HG03135 (cell line): ENCODE measurements at regions not wholly inside any gene's neighbourhood (a gene's known extent, or its start where the extent isn't known, plus 50 kb on each side); places are given as distances from the start of the nearest gene placed in this dataset.
"Not testable (repeated sequence)": the region's sequence is repeated elsewhere in the genome, so short reads cannot be mapped to it uniquely, and the experiment has no call there.

ENCODE experiments used
- ATAC-seq: cut with Tn5 transposase; IDR thresholded peaks from one replicate; pipeline ENCODE4 v1.9.1; 2021; ENCODE audit warnings: mild to moderate bottlenecking, moderate library complexity; ENCODE audit not compliant: unreplicated experiment

DNA sequence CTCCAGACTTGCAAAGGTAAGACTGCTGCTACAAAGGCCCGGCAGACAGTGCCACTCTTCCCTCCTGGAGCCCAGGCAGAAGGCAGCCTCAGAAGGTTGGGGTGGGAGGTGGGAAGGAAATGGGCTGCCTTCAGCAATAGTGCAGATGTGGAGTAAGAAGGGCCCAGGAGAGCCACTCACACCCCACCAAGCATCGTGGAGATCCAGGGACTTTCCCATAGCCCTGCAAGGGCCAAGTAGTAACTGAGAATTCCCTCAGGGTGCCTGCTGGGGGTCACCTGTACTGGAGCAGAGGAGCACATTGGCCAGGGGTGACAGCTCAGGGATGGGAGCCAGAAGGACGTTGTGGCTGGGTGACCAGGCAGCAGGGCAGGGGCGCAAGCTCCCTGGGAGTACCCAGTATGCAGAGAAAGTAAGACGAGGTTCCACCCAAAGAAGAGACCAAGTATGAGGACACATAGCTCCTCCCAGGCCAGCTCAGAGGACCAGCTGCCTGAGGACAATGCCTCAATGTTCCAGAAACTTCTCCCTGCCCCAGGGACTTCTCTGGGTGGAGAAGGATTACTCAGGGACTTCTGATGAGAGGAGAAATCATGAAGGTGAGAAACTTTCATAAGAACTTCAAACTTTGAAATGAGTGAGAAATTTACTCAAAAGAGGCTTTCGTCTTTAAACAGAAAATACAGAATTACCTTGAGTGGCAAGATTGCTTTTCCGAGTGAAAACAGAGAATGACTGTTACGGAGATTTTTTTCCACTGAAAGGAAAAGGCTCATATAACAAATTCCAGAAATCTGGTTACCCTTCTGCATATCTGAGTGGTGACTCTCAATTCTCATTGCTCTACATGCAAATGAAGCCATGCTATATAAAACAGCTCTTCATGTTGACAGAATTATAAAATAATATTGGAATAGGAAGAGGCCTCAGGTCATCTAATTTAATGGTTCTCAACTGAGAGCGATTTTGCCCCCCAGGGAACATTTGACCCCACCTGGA lies 87.9 kb upstream of the TRIO start:
- no peak for ATAC-seq

DNA sequence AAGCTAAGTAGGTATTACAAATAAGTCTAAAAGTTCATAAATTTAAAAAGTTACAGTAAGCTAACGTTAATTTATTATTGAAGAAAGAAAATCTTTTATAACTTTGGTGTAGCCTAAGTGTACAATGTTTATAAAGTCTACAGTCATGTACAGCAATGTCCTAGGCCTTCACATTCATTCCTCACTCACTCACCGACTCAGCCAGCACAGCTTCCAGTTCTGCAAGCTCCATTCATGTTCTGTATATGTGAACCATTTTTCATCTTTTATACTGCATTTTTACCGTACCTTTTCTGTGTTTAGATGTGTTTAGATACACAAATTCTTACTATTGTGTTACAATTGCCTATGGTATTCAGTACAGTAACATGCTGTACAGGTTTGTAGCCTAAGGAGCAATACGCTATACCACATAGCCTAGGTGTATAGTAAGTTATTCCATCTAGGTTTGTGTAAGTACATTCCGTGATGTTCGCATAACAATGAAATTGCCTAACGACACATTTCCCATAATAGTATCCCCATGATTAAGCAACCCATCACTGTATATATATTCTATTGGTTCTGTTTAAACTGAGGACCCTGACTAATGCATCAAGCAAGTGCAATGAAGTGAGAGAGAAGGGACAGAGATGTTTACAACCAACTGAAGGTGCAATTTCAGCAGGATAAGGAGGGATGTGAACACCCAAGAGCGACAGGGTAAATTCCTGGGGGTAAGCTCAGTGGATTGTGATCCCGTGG lies 88.9 kb upstream of the TRIO start:
- no peak for ATAC-seq

DNA sequence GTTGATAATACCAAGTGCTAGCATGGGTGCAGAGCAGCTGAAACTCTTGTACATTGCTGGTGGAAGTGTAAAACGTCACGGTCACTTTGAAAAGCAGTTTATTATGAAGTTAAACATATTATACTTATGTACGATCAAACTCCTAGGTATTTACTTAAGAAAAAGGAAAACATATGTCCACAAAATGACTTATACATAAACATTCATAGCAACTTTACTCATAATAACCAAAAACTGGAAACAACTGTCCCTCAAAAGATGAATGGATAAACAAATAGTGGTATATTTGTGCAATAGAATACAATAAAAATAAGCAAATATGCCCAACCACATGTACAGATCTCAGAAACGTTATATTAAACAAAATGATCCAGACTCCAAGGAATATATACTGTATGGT lies 92.3 kb upstream of the TRIO start:
- ATAC-seq, result no peak

DNA sequence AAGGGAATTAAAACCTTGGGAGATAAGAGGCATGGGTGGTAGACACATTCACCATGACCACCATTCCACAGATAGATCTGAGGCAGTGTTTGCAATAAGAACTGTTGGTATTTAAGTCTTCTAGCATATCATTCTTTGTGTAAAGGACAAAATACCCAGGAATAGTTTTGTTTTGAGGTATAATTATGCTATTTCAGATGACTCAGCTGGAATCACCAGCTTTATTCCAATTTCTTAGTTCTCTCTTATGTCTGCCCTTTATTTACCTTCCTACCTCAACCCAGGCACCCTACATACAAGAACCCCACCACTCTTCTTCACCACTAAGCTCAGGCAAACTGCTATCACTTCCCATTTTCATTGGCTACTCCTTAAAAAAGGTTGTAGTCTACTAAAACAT lies 94.7 kb upstream of the TRIO start:
- ATAC-seq, result no peak

DNA sequence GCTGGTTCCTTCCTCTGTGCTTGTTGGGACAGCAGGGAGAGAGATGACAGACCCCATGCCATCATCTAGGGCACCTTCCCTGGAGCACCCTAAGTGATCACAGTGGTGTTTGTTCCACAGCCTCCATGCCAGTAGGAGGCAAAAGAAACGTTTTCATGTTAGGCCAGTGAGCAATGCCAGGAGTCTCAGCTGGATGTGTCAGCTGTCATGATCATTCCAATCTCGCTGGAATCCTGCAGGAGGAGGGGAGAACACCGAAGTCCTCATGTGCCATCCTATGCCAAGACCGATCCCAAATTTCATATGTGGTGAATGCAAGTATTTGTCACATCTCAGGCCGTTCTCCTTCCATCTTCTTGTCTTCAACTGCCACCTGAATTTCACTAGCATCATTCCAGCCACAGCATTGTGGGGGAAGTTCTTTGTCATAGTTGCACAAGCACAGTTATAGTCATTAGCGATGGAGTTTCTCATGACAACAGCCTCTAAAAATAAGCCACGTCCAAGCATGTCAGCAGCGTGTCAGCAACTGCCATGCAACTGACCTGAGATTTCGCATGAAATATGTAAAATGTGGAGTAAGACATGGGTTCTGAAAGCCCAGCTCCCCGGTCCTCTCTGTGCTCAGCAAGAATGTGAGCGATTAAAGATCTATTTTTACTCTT lies 97.2 kb upstream of the DNAH5 start:
- no peak for ATAC-seq

DNA sequence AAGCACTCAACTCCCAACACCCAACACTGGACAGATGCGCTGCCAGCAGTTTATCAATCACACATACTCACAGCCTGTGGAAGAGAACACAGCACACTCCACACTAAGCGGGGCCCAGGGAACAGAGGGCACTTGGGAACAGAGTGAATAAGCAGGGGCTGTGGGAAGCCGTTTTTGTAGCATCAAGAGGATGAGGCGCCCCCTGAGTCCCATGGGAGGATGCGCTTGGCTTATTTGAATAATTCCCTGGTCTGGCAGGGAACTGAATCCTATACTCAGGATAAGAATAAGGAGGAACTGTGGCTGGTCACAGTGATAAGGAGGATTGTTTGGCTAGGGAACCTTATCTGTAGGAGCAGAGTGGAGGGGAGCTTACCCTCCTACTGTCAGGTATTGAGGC lies 96.1 kb upstream of the DNAH5 start:
- ATAC-seq, result no peak

DNA sequence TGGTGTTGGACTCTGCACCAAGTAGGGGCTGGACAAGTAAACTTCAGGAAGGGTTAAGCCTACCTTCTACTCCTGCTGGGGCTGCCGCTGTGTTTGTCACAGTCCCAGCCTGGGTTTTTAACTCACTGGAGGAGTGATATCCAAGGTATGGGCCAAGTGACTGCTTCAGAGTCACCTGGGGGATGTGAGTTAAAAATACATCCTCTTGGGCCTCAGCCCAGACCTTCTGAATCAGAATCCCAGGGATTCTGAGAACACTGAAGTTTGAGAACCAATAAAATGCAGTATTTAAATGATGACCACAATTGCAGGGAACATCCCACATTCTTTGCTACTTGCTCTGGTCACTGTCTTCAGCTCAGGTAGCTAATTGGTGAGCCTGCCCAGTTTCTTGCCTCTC lies 95.1 kb upstream of the DNAH5 start:
- ATAC-seq, result no peak

DNA sequence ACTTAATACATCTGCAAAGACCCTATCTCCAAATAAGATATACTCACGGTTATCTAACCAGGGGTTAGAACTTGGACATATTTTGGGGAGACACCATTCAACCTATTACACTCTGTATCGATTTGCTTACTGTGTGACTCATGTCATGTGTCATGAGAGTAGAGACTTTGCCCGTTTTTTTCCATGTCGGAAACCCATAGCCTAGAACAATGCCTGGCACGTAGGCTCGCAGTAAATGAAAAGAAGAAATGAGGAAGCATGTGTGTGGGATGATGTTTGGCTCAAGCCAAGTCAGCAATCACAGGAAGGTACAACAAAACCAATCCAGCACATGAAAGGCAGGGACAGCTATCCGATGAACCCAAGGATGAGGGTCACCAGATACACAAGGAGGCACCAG lies 94.6 kb upstream of the DNAH5 start:
- ATAC-seq, result no peak

DNA sequence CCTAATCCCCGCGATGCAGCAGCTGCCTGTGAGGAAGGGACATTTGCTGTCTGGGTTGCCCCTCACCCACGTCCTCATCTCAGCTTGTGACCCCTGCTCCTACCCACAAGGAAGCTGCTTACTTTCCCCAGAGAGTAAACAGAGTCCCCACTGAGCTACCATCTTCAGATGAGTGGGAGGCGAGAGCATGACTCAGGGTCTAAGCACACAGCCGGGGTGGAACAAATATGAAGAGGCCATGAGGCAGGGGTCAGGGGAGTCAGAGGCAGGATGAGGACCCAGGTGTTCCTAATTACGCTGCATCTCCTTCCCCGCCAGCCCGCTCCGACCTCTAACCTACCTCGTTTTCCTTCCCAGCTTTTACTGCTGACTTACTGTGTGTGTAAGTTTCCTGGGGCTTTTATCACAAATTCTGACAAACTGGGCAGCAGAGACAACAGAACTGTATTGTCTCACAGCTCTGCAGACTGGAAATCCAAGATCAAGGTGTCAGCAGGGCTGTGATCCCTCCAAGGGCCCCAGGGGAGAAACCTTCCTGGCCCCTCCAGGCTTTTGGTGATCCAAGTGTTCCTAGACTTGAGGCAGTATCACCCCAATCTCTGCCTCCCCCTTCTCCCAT lies 94.0 kb upstream of the DNAH5 start:
- ATAC-seq, result no peak

DNA sequence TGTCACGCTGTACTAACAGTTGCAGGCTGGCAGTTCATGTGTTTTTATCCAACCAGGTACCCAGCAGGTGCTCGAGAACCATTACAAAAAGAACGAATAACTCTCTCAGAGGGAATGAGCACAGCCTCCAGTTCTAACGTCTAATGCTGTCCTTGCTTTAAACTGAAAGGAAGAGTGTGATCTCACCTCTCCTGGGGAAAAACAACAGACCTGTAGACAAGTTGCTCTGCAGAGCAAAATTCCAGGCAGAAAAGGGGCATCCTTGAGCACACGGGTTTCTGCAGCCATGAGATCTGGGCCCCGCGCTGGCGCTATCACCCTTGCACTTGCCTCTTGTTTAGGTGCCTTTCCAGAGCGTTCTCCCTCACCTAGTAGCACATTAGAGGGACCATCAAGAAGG lies 92.5 kb upstream of the DNAH5 start:
- ATAC-seq, result no peak

DNA sequence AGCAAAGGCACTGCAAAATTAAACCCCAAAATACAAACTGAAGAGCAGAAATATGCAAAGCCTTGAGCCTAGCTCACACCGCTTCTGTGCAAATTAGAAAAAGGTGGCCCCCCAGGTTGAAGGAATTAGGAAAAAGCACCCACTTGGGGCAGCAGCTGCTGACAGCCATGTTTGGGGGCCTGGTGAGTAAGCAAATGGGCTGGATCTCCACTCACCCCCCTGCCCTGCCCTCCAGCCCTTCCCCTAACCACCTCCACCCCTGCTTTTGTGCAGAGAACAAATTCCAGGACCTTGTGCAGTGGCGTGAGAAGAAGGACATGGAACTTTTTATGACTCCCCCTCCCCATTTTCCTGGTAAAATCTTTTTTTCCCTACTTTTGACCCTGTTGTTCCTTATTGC lies 92.0 kb upstream of the DNAH5 start:
- ATAC-seq, result no peak

DNA sequence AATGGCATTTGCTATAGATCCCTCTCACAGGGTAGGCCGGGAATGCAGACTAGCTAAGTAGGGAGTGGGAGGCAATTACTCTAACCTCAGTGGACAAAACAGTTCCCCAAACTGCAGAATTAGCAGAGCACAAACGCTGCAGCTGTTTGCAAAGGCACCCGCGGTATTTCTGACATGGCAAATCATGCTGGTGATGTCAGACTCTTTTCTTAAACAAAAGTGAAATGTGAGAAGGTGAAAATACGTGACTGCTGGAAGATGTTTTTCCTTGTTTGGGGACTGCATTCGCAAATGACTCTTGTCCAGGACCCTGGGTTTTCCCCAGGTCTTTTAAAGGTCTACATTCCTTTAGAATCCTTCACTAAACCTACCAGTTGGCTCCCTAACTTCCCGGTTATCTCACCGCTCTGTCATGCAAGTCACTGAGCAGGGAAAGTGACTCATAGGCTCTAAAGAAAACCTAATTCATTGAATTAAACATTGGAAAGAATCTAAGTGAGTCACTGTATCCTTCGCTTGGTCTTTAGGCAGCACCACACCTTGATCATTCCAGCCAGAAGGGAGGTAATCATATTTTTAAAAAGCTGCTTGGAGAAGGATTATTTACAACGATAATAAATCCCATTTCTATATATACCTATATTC lies 91.5 kb upstream of the DNAH5 start:
- ATAC-seq, result no peak

DNA sequence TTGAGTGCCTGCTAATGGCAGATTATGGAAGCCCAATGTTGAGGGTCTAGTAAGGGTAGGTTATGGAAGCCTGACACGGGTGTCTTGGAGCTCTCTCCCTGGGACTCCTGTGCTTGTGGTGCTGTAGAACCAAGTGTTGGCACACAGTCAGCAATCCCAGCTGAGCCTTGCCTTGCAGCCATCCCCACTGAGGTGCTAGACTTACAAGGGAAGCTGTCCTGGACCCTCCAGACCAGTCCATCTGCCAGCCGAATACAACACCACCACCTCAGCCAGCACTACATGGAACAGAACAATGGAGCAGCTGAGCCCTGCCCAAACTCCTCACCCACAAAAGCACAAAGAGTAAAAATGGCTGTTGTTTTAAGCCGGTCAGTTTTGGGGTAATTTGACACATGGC lies 90.5 kb upstream of the DNAH5 start:
- ATAC-seq, result no peak

DNA sequence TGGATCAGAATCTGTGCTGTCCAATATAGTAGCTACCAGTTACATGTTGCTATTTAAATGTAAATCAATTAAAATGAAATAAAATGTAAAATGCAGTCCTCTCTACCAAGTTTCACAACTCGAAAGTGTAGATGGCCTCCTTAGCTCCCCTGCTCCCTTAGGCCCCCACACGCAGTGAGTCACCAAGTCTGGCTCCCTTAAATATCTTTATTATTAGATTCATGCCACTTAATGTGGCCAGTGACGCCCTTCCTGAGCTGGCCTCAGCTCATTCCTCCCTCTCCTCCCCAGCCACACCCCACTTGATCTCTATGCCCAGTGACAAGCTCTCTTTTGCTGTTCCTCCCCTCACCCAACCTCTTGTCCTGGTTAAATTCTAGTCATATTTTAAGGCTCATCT lies 88.4 kb upstream of the DNAH5 start:
- no peak for ATAC-seq

DNA sequence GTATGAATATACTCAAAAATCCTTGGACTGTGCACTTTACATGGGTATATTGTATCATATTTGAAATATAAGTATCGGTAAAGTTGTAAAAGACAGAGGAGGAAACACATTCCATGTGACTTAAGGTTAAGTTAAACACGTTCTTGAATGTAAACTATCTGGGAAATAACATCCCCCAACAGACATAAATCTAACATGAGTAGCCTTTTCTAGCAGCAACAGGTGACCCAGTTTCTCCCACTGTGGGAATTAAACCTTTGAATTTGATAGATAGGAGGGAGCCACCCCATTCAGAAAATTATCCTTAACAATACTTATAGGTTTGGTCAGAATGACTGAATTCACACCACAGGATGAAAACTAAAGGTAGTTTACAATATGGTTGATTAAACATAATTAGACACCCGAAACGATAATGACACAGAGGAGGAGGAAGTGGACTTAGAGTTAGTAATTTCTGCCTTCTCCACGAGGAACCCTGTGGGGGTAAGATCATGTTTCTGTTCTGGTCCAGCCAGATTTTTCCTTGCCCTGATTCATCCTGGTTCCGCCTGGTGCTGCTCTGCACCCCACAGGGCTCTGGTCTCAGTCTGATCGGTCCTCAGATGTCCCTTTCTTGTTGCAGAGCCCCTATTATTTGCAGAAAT lies 84.6 kb upstream of the DNAH5 start:
- no peak for ATAC-seq

DNA sequence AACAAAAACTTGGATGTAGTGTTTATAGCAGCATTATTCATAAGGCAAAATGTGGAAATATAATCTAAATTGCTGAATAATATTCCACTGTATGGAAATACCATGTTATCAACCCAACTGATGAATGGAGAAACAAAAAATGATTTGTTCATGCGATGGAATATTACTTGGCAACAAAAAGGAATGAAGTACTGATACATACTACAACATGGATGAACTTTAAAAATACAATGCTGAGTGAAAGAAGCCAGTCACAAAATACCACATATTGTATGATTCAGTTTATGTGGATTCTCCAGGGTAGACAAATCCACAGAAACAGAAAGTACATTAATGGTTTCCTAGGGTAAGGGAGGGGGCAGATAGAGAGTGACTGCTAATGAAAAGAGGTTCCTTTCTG lies 83.7 kb upstream of the DNAH5 start:
- ATAC-seq, result no peak

DNA sequence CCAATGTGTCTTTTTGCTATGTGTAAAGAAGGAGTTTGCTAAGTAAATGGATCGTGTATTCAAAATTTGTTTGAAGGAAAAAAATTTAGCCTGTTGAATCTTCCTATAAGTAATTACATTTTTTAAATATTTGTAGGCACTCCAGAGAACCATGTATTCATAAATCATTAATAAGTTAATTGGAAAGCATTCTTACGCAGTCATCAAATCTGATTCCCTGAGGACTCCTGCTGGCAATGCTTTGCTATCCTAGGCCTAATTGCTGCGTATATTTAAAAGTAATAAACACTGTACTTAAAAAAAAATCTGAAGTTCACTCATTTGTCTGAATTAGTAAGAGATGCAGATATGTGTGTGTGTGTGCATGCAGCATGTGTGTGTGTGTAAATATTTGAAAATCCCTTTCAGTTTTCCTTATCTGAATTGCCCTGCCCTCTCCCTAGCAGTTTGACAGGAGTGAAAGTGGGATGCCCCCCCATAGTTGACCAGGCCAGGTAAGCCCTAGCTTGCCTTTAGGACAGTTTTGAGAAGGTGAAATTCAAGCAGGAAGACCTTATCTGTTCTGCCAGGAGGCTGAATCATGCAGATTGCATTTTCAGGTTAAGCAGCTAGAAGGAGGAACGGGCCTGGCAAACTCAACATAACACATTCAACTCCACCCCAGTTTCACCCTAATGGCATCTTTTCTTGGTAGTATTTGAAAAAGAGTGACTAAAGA lies 81.2 kb upstream of the DNAH5 start:
- no peak for ATAC-seq

DNA sequence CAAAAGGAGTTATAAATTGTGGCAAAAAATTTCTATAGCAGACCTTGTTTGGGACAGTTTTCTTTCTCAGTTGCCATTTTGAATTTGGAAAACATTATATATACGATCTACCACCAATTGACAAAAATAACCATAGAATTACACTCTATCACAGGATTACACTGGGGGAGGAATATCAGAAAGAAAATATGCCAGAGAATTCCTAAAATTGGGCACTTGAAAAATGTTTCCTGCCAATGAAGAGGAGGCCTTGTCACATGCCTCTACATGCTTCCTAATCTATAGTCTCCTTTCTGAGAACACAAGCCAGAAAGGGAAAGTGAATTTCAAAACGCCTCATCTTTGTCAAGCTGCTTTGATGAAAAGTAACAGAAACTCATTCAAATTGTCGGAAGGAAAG lies 78.5 kb upstream of the DNAH5 start:
- ATAC-seq, result no peak

DNA sequence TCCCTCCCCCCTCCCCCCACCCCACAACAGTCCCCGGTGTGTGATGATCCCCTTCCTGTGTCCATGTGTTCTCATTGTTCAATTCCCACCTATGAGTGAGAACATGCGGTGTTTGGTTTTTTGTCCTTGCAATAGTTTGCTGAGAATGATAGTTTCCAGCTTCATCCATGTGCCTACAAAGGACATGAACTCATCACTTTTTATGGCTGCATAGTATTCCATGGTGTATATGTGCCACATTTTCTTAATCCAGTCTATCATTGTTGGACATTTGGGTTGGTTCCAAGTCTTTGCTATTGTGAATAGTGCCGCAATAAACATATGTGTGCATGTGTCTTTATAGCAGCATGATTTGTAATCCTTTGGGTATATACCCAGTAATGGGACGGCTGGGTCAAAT lies 76.5 kb upstream of the DNAH5 start:
- ATAC-seq, result not testable (repeated sequence)
